Stimulated activated CD4-positive, alpha-beta T cell treated with anti-CD3 and anti-CD28 coated beads, Interleukin-1b, Interleukin-23, amount 100 ng/mL, for 24 hours (primary cell): ENCODE measurements at regions not wholly inside any gene's neighbourhood (a gene's known extent, or its start where the extent isn't known, plus 50 kb on each side); places are given as distances from the start of the nearest gene placed in this dataset.

ENCODE experiments used
- DNase-seq, 4 experiments: peaks; one replicate each; pipeline ENCODE4 v3.0.0-alpha.2; 2020; ENCODE audit warnings: low read depth in 4 of 4, low spot score in 1 of 4

DNA sequence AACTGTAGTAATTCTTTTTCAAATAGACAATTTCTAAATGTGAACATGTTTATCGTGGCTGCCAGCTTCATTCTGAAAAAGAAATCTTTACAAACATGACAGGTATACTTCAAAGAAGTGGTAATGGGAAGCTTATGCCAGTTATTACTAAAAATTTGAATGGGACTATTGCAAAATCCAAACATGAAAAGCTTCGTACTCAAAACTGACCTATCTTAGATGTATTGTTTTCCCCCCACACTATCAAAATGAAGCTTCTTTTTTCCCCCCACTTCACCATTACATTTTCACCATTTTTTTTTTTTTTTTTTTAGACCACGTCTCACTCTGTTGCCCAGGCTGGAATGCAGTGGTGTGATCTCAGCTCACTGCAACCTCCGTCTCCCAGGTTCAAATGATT is 50.4 kb upstream of the SERTAD2 start:
- no peak for DNase-seq

DNA sequence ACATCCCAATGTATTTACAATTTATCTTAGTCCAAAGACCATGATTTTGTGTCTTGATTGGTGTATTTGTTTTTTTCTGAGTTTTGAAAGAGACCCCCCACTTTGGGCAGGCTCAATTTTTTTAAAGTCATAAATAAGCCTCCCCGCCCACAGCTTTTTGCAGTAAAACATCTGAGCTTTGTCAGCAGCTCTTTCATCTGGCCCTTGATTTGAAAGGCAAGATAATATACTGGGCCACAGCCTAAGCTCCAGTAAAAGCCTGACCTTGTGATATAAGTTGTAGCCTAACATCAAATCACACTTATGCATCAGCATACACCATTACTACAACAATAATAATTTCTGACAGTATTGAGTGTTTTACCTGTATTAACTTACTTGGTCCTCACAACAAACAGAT is 51.3 kb upstream of the SERTAD2 start:
- no peak for DNase-seq

DNA sequence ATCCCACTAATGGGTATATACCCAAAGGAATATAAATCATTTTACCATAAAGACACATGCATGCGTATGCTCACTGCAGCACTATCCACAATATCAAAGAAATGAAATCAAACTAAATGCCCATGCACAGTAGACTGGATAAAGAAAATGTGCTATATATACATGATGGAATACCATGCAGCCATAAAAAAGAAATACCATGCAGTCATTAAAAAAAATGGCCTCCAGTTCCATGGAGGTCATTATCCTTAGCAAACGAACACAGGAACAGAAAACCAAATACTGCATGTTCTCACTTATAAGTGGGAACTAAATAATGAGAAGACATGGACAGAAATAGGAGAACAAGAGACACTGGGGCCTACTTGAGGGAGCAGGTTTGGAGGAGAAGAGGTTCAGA is 53.6 kb upstream of the SERTAD2 start:
- no peak for DNase-seq

DNA sequence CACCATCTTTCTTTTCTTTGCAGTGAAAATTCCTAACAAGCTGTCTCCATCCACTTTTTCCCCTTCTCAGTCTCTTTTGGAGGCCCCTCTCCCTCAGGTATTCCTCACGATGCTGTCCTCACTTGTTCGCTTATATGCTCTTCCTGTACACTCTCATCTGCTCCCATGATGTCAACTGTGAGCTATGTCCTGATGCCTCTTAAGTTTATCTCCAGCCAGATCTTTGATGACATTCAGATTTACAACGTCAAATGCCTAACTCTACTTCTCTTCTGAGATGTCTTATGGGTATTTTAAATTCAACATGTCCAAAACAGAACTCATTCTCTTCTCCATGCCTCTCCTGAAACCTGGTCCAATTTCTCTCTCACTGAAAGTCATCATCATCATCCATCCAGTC is 55.1 kb upstream of the SERTAD2 start:
- DNase-seq = no peak

DNA sequence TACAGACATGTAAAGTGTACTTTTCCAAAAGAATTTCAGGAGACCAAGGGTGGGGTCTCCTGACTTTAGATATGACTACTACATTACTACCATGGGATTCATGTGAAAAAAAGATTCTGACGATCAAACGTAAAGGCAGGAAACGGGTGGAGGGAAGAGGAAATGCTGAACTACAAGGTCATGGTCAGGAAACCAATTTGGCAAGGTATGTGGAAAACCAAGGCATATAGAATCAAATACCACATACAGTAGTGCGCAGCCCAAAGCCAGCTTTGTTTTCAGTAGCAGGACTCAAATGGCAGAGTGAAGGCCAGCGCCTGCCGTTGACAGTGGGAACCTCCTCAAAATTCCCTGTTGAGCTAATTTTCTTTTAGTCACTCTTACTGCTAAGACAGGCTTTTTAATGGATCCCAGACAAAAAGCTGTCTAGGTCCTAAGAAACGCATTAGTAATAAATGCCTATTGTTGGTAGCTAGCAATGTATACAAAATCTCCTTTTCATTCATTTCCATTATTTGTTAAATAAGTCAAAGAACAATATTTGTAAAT is 57.6 kb upstream of the SERTAD2 start:
- DNase-seq = no peak

DNA sequence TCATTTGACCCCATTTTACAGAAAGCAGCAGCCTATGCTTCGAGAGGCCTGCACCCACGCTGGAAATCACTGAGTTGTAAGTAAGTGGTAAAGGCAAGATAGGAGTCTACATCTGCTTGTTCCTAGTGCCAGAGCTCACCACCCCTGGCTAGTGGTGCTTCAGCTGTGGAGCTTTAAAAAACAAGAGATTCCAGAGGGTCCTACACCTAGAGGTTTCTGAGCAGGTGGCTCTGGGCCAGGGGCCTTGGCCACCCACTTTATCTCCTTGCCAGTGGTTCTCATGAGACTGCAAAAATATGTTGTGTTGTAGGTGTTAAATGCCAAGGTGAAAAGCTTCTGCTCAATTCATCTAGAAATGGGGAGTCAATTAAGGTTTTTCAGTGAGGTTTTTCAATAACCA is 60.0 kb upstream of the SERTAD2 start:
- DNase-seq = no peak

DNA sequence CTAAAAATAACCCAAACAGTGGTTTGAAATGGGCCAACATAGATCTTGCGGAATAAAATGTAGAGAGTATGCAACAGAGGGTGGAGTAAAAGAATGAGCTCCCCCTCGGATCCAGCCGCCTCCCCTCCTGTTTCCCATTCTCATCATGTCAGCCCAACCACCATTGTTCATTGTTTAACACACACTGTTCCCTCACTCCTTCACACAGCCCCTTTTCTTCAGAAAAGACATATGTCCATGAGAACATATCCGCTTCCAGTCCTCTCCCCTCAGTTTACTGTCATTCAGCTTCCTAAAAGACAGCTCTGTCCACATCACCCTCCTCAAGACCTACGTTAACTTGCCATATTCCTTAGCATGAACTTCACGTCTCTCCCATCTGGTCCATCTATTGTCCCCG is 62.9 kb upstream of the SERTAD2 start:
- no peak for DNase-seq

DNA sequence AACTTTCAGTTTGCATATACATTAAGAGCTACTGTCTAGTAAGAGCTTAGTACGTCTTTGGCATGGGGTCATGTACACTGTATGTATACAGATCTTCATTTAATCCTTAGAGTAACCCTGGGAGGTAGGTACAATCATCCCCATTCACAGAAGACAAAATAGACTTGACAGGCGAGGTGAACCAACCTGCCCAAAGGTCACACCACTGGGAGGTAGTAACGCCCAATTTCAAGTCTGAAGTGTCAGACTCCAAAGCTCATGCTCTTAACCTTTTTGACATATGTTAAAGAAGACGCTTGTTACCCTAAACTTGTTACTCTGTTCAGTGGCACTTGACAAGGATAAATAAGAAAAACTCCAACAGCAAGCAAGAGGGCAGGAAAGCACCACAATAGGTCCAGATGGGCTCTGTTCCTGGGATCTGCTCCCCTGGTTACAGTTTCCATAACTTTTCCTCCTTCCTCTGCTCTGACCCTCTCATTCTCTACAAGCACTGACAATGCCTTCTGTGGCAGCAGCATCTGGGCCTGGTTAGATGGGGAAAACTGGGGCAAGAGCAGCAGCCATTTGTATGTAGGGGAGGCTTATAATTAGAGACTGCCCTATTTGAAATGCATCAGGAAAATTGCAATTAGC is 64.7 kb upstream of the SERTAD2 start:
- no peak for DNase-seq

DNA sequence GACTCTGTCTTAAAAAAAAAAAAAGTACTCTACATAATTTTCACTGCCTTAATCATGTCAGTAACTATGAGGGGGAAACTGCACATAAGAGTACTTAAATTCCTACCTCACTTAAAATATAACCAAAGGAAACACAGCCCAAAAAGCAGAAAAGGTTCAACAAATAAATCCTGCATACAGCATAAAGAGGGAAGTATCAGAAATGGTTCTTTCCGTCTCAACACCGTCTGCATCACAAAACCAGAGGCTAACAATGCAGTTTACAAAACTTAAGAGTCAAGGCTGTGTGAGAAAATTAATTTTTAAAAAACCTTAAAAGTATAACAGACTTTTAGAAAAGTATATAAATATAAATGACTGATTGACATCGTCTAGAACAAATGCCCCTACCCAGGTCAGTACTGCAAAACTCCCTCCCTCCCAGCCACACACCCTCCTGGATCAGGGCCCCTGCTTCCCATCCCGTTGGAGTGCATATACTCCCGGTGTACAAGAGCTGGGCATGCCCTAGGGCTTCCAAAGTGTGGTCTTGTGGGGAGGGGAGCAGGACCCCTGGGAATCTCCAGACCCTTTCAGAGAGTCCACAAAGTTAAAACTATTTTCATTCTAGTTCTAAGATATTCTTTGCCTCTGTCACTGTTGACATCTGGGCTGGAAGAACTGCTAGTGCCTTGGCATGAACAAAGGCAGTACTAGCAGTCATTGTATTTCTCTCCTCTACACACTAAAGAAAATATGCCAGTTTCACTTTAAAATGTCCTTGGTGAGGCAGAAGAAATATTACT is 67.0 kb upstream of the SERTAD2 start:
- no peak for DNase-seq

DNA sequence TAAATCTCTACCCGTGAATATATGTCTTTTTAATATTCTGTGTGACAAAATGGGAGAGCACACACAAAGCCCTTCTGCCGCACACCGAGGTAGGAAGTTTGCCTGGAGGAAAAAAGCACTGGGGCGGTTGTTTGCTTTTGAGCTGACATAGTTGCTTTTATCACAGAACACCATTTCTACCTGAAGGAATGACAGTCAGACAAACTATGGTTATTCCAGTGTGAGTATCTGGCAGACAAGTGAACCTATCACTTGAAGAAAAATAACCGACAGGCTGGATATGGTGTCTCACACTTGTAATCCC is 67.6 kb upstream of the SERTAD2 start:
- no peak for DNase-seq

DNA sequence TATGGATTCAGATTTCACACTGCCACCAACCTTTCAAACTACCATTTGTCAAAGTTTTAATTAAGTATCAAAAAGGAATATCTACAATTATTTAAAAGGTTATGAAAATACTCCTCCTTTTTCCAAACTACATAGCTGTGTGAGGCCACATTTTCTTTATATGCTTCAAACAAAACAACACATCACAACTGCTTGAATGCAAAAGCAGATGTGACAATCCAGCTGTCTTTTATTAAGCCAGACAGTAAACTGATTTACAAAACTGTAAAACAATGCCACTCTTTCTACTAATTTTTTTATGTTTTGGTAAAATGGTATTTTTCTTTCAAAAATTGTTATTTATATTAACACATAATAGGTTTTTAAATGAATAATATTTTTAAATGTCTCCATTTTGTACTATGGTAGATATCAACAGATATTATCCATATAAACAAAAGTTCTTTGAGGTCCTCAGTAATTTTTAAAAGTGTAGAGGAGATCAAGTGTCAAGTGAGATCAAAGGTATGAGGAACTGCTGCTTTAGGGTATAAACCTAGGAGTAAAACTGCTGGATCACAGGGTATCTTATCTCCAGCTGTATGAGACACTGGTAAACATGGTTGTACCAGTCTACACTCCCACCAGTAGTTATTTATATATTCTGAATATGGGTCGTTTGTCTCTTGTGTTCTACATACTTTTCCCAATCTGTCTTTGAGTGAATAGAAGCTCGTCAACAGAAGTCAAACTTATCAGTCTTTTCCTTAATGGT is 68.8 kb upstream of the SERTAD2 start:
- no peak for DNase-seq

DNA sequence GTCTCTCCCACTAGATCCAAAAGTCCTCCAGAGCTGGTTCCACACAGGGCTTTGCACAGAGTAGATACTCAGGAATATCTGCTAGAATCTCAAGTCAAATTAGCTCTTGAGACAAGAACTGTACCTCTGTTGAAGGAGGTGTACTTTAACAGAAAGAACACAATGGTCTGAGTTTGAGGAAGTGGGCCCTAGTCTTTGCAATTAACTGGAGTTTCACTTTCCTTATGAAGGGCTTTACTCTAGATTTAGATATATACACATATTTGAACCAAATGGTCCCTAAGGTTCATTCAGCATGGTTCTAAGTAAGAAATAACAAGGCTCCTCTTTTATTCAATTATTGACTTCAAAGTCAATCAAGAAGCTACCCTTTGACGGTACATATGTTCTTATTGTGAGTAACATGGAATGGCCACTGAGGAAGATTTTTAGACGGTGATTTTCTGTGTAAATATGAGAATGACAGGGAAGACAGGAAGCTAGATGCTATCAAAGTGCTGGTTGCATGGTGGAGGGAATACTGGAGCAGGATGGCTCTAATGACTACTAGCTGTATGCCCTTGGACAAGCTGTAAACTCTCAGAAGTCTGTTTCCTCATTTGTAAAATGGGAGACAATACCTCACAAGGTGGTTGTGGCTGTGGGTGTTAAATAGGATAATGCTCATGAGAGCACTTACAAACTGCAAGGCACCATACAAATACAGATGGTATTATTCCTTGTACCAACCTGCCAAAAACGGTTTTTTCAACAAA is 73.5 kb upstream of the SERTAD2 start:
- no peak for DNase-seq

DNA sequence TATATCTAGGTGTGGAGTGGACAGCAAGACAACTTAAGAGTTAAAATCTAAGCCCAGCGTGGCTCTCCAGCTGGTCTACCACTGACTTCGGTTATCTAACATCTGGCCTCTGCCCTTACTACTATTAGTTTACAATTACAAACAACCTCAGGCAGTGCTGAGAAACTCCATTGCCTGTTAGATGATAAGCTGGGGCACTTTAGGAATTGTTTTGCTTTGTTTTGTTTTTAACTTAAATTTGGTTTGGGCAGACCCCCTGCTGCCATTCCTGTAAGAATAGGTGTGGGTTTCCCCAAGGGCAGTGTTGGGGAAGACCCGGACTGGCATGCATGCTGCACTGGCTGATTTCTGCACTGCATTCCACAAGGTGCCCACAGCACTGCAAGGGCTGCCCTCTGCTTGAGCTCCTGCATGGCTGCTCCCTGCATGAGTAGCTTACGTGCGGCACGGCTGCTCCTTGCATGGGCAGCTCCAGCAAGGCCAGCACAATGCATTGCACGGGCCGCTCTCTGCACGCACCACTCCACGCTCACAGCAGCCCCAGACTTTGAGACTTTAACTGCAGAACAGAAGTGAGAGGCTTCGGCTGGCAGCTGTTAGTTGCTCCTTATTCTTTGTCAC is 74.2 kb upstream of the SERTAD2 start:
- DNase-seq = no peak

DNA sequence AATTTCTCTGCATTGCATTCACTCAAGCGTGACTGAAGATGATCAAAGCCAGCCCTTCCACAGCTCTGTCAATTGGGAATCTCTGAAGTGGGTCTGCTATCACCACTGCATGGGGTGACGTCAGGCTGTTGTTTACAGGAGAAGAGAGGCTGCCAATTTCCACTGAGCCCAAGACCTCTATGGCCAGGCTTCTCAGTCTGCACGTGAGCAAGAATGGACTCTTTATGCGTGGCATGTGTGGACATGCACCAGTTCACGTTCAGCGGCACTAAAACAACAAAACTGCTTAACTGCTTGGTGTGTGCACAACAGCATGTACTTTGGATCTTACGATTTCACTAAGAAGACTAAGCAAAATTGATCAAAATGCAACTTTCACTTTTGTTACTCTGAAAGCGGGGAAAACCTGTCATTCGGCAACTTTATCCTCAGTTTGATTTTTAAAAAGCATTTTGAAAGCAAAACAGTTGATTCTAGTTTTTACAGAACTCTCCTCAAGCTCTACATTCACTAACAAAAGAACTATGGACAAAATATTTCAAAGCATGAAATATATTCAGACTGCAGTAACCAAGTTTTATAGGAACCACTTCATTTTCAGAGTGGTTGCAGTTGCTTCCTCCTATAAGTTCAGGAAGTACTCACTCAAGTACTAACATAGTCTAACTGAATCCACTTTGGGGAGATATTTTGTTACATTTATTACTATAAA is 77.0 kb upstream of the SERTAD2 start:
- DNase-seq = no peak

DNA sequence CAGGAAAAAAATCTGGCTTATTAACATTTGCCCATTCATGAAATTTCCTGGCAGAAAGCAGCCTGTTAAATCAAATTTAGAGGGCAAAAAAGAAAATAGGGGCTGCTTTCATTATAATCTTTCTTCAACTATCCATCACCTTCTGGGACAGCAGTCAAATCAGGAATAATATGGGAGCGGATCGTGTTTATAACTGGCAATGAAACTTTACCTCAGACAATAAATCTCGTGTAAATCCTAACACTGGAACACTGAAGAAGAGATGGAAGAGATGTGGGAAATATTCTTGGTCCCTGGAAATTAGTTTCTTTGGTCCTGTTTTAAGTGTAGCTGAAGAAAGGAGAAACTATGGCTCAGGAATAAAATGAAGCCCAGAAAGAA is 77.5 kb upstream of the SERTAD2 start:
- no peak for DNase-seq

DNA sequence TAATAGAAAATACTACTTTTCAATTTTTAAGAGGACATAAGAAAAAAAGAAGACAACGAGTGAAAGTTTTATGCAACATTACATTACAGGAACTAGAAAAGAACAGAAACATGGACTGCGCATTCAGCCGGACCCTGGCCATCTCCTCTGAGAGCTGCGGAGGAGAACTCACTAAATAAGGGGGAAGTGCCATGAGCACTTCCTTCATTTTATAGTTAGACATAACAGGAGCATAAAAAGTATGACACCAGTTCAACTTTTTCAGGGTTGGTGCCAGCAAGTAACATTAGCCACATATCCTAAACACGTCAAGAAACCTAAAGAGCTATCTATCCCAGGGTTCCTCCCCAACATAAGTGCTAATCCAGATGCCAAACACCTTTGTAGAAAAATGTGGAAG is 78.0 kb upstream of the SERTAD2 start:
- DNase-seq = no peak

DNA sequence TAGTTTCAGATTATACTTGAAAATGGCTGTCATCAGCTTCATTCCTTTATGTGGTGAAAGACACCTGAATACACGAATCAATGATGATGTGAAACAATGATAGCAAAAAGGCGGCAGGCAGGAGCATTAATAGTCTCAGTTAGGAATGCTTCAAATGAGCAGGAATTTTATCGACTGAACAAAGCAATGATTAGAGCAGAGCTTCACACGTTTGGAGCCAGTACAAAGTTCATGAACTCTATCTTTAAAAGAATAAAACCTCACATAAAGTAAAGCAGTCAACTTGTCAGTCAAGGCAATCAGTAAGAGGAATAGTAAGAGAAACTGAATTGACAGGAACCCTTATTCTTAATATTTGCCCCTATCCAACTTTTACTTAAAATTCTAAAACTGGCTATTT is 78.4 kb upstream of the SERTAD2 start:
- DNase-seq = no peak

DNA sequence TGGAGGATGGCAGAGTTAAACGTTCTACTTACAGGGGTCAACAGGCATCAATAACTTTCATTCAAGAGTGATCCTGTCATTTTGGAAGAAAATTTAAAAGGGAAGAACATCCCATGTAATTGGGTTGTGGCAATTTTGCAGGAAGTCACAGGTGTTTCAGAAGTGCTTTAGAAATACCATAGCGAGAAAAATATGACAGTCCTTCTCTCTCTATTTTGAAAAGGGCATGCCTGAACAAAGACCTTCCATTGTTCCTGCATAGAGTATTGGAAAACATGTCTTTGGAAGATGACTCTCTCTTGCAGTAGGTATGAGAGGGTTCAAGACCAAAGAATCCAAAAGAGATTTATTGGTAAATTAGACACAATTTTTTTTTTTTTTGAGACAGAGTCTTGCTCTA is 81.8 kb upstream of the SERTAD2 start:
- no peak for DNase-seq

DNA sequence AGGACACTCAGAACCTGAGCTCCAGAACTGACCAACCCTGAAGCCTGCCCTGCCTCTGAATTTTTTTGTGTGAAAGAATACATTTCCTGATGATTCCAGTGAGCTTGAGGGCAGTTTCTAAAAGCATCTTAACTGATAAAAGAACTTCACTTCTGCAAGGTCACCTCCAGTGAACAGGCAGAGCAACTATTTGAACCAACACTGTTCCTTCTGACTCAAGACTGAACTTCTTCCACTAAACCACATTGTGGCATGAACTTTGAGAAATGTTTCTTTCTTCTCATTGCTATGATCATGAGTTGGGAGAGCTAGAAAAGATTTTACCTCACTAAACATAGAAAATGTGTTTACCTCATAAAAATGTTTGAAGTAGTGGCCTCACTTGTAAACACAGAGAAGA is 83.8 kb upstream of the SERTAD2 start:
- no peak for DNase-seq

DNA sequence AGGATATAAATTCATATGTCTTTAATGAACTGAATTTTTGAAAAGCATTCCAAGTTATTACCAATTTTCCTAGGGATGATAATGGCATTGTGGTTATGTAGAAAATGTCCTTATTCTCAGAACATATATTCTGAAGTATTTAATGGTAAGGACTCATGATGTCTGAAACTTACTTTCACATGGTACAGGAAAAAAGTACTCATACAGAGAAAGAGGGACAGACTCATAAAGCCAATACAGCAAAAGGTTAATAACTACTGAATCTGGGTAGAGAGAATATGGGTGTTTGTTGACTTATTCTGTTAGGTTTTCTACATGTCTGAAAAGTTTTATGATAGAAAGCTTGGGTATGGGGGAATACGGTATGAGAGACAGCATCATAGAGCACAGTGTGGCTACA is 84.3 kb upstream of the SERTAD2 start:
- no peak for DNase-seq

DNA sequence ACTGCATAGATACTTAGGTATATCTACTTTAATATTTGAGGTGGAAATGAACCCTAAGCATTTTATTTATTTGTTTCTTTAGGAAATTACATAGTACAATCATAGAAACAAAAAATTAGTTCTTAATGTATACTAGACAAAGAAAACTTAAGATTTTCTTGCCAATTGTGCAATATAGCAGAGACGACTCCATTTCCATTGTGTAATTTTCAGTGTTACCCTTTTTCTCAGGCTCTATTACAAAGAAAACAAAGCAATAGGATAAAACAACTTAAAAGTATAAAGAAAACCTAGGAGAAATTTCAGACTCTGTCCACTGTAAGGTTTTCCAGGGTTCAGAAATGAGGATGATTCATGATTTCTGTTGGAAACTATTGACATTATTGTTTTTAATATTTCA is 89.0 kb upstream of the SERTAD2 start:
- no peak for DNase-seq
